ENCODE measurements at regions not wholly inside any gene's neighbourhood (a gene's known extent, or its start where the extent isn't known, plus 50 kb on each side); places are given as distances from the start of the nearest gene placed in this dataset.

GRCh38 chr18:6638447-6638846 is 91.1 kb upstream of the ARHGAP28 start:
- no peak for TF ChIP-seq SUZ12 (IDR thresholded peaks at IDR 0.05; ENCODE audit: extremely low read depth, insufficient read depth, insufficient read length)
- no peak for TF ChIP-seq YY1 (IDR thresholded peaks at IDR 0.05; ENCODE audit: insufficient read depth, insufficient read length)
- no peak for TF ChIP-seq ZNF274 (IDR thresholded peaks at IDR 0.05; ENCODE audit: low read depth, low read length)

All from NT2/D1 (cell line).